HG03175 (cell line): ENCODE measurements at regions not wholly inside any gene's neighbourhood (a gene's known extent, or its start where the extent isn't known, plus 50 kb on each side); places are given as distances from the start of the nearest gene placed in this dataset.

Source experiments
- ATAC-seq: cut with Tn5 transposase; IDR thresholded peaks from one replicate; pipeline ENCODE4 v1.9.1; 2021; ENCODE audit warnings: mild to moderate bottlenecking, moderate library complexity; ENCODE audit not compliant: unreplicated experiment

- ATAC-seq, result no peak
These were observed 387.3 kb downstream of the HS3ST3B1 start for GRCh38 chr17:14688134-14688533.

GRCh38 chr17:14672830-14673229, 371.9 kb downstream of the HS3ST3B1 start:
- ATAC-seq, result no peak

- ATAC-seq, result no peak
These were observed 370.0 kb downstream of the HS3ST3B1 start for GRCh38 chr17:14670861-14671260.

GRCh38 chr17:14664511-14664910, 363.6 kb downstream of the HS3ST3B1 start:
- ATAC-seq, result no peak

- no peak for ATAC-seq
These were observed 340.2 kb downstream of the HS3ST3B1 start for GRCh38 chr17:14641117-14641516.

GRCh38 chr17:14637260-14637659, 336.4 kb downstream of the HS3ST3B1 start:
- no peak for ATAC-seq

GRCh38 chr17:14630621-14631020, 329.7 kb downstream of the HS3ST3B1 start:
- ATAC-seq, result no peak

GRCh38 chr17:14630046-14630445, 329.2 kb downstream of the HS3ST3B1 start:
- ATAC-seq, result no peak

- ATAC-seq, result no peak
These were observed 321.8 kb downstream of the HS3ST3B1 start for GRCh38 chr17:14622615-14623101.

- ATAC-seq, result no peak
These were observed 321.1 kb downstream of the HS3ST3B1 start for GRCh38 chr17:14621826-14622614.

GRCh38 chr17:14619821-14620220, 318.9 kb downstream of the HS3ST3B1 start:
- no peak for ATAC-seq

GRCh38 chr17:14616528-14616927, 315.6 kb downstream of the HS3ST3B1 start:
- ATAC-seq, result no peak

- no peak for ATAC-seq
These were observed 304.4 kb downstream of the HS3ST3B1 start for GRCh38 chr17:14605267-14605599.

GRCh38 chr17:14604591-14605266, 303.8 kb downstream of the HS3ST3B1 start:
- ATAC-seq, result no peak

- no peak for ATAC-seq
These were observed 295.3 kb downstream of the HS3ST3B1 start for GRCh38 chr17:14596224-14596623.

- ATAC-seq, result no peak
These were observed 294.8 kb downstream of the HS3ST3B1 start for GRCh38 chr17:14595656-14596055.

- no peak for ATAC-seq
These were observed 293.8 kb downstream of the HS3ST3B1 start for GRCh38 chr17:14594690-14595089.

- no peak for ATAC-seq
These were observed 293.1 kb downstream of the HS3ST3B1 start for GRCh38 chr17:14593956-14594355.

GRCh38 chr17:14590459-14591250, 289.8 kb downstream of the HS3ST3B1 start:
- ATAC-seq, result no peak

- ATAC-seq, result no peak
These were observed 284.2 kb downstream of the HS3ST3B1 start for GRCh38 chr17:14585099-14585498.

GRCh38 chr17:14582996-14583395, 282.1 kb downstream of the HS3ST3B1 start:
- no peak for ATAC-seq
